Nephron progenitor cell (in vitro differentiated cells): ENCODE measurements at regions not wholly inside any gene's neighbourhood (a gene's known extent, or its start where the extent isn't known, plus 50 kb on each side); places are given as distances from the start of the nearest gene placed in this dataset.

Experiments used
- DNase-seq: peaks from one replicate; pipeline ENCODE4 v3.0.0; 2021
- H3K27ac Mint-ChIP-seq: 2 replicates; pipeline ENCODE4 v1.8.0; 2021; ENCODE audit warnings: mild to moderate bottlenecking, moderate library complexity, mixed read lengths
- H3K27me3 Mint-ChIP-seq: 2 replicates; pipeline ENCODE4 v1.8.0; 2021; ENCODE audit warnings: mild to moderate bottlenecking, low read depth, mixed read lengths; ENCODE audit not compliant: poor library complexity
- H3K36me3 Mint-ChIP-seq: 2 replicates; pipeline ENCODE4 v1.8.0; 2021; ENCODE audit warnings: low read depth, mixed read lengths
- H3K4me1 Mint-ChIP-seq: 2 replicates; pipeline ENCODE4 v1.8.0; 2021; ENCODE audit warnings: mixed read lengths
- H3K4me3 Mint-ChIP-seq: 2 replicates; pipeline ENCODE4 v1.8.0; 2021; ENCODE audit warnings: mild to moderate bottlenecking, moderate library complexity, mixed read lengths
- H3K9me3 Mint-ChIP-seq: 2 replicates; pipeline ENCODE4 v1.8.0; 2021; ENCODE audit warnings: mild to moderate bottlenecking, moderate library complexity, mixed read lengths
- CTCF ChIP-seq: fragments of 200-600 bp; sonication (generic); IDR thresholded peaks from 2 replicates; pipeline ENCODE4 v1.5.0; 2021; ENCODE audit warnings: antibody characterized with exemption

GRCh38 chr2:15074751-15075700 is 442.5 kb downstream of the LRATD1 start:
- Mint-ChIP-seq H3K27ac (no peak overlapping the region), H3K36me3 (peaks cover 10% of the 10 kb centered on the region), H3K4me1 (peaks cover 16% of the 10 kb centered on the region), H3K9me3 (no peaks in the 10 kb centered on the region), H3K27me3 (no peaks in the 10 kb centered on the region), H3K4me3 (no peak overlapping the region)
- TF ChIP-seq CTCF, result no peak
- no peak for DNase-seq

DNA sequence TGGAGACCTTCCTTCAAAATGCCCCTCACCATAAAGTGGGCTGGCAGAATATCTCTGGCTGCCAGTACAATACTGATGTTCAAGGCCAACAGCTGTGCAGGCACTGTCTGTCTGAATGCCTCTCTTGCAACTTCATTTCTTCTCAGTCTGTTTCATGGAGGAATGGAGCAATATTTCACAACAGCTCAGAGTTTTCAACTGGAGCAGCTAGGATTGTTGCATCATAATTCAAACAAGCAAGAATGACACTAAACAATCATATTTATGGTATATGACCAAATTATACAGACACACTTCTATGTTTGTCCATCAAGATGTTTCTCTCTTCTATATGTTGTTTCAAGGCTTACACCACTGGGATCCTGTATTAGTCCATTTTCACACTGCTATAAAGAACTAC is 444.2 kb downstream of the LRATD1 start:
- Mint-ChIP-seq H3K36me3 (peaks cover 13% of the 10 kb centered on the region), H3K9me3 (no peaks in the 10 kb centered on the region), H3K4me3 (no peak overlapping the region), H3K27ac (no peak overlapping the region), H3K27me3 (no peaks in the 10 kb centered on the region), H3K4me1 (peaks cover 16% of the 10 kb centered on the region)
- no peak for TF ChIP-seq CTCF
- DNase-seq, result no peak

GRCh38 chr2:15081356-15081755 is 448.8 kb downstream of the LRATD1 start:
- peaks cover 14% of the 10 kb centered on the region for H3K4me1 Mint-ChIP-seq
- H3K27ac Mint-ChIP-seq, result no peak overlapping the region
- H3K36me3 Mint-ChIP-seq, result peaks cover 13% of the 10 kb centered on the region
- no peak for TF ChIP-seq CTCF
- no peaks in the 10 kb centered on the region for H3K27me3 Mint-ChIP-seq
- H3K4me3 Mint-ChIP-seq, result no peak overlapping the region
- no peaks in the 10 kb centered on the region for H3K9me3 Mint-ChIP-seq
- DNase-seq, result no peak

GRCh38 chr2:15082105-15083058 is 449.9 kb downstream of the LRATD1 start:
- DNase-seq, result no peak
- no peak for TF ChIP-seq CTCF
- no peak overlapping the region for H3K4me3 Mint-ChIP-seq
- H3K27ac Mint-ChIP-seq, result no peak overlapping the region
- H3K9me3 Mint-ChIP-seq, result peaks cover 6% of the 10 kb centered on the region
- H3K36me3 Mint-ChIP-seq, result peaks cover 5% of the 10 kb centered on the region
- no peaks in the 10 kb centered on the region for H3K27me3 Mint-ChIP-seq
- H3K4me1 Mint-ChIP-seq, result peaks cover 14% of the 10 kb centered on the region

DNA sequence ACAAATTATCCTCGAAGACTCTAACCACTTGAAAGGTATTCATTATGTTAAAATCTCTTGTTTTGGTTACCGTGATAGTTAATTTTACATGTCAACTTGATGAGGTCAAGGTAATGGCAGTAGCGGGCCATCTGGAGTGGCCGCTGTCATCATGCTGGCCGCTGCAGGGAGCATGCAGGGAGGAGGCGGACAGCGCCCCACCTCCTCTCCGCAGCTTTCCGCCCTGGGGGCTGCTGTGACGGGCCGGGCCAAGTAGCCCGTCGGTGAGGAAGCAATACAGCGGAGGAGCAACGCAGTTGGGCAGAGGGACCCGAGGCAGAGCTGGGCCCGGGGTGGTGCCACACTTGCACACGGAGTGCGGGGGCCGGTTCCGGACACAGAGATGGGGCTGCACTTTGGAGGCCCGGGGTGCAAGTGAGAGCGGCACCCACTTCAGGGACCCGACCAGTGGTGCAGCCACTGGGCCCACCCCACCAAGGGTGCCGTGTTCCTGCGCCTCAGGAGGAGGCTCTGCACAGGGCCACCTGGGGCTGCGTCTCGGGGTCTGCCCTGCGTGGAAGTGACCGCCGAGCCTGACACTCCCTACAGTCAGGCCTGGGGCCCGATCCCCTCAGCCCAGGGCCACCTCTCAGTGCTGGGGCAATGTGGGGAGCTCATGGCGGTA is 452.4 kb downstream of the LRATD1 start:
- H3K27ac Mint-ChIP-seq, result no peak overlapping the region
- peaks cover 3% of the 10 kb centered on the region for H3K36me3 Mint-ChIP-seq
- no peaks in the 10 kb centered on the region for H3K27me3 Mint-ChIP-seq
- no peak for TF ChIP-seq CTCF
- no peak for DNase-seq
- no peak overlapping the region for H3K4me3 Mint-ChIP-seq
- H3K4me1 Mint-ChIP-seq, result peaks cover 5% of the 10 kb centered on the region
- H3K9me3 Mint-ChIP-seq, result peaks cover 6% of the 10 kb centered on the region
